Muscle of back (tissue), 3 donors: ENCODE measurements at regions not wholly inside any gene's neighbourhood (a gene's known extent, or its start where the extent isn't known, plus 50 kb on each side); places are given as distances from the start of the nearest gene placed in this dataset.
"Not testable (repeated sequence)": the region's sequence is repeated elsewhere in the genome, so short reads cannot be mapped to it uniquely, and the experiment has no call there.

Source experiments
- DNase-seq, 3 donors: peaks; one replicate each; pipeline versions ENCODE4 v3.0.0 to v3.0.0-alpha.2; 2013

DNA sequence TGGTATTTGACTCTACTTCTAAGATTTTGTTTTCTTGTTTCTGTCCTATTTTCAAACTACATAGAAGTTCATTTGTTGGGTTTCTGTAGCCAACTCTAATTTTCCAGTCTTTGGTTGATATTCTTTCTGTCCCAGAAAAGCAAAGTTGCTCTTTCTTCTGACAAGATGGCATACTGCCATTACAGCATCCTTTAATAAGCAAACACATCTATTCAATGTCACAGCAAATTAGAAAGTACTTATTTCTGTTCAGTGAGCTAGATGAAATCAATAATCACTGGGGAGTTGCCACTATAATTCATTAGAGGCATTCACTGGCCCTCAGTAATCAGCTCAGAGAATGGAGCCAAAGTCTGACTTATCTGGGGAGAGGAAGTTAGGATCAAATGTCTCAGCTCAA, 1258.0 kb upstream of the IGFBP7 start:
- DNase-seq = no peak

DNA sequence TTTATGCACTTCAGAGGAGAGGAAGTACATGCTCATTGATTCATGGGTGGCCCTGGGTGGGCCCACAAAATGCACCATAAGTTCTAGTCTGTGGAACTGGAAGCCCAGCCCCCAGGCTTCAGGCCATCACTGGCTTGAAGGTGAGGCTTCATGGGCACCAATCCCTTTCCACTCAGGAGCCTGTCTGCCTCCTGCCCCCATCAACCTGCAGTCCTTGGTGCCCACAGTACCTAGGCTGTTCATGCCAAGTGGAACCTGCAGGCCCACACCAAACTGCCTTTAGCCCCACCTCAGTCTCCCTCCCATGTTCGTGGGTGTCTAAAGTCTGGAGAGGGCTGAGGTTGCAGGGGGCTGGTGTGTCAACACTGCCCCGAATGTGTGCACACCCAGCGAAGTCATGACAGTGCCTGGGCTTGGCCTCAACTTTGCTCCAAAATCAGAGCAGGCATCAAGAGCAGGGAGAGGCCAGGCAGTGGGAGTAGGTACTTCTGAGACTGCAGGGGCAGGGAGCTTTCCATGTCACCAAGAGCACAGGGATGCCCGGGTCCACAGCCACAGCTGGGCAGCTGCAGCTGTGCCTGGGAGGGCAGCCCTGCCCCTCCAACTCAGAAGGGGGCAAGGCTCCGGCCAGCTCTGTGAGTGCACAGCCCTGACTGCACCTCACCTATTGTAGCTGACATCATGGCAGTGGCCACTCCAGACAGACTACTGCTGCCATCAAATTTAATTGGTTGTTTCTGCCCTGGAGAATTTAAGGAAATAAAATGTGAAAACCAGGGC, 1250.4 kb upstream of the IGFBP7 start:
- no peak for DNase-seq

DNA sequence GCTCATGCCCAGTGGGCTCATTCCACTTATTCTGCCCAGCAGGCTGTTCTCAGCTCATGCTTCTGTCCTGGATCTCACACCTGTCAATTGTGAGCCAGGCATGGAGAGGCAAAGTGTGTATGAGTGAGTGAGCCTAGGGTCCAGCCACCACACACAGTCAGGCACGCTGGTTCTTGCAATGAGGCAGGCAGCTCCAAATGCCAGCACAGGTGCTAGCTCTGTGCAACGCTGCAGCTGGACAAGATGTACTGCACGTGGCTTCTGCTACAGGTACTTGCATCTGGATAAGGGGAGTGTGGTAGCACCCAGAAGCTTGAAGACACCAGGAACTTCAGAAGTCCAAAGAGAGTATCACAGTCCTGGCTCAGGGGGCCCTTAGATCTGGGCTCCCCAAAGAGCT, 1249.4 kb upstream of the IGFBP7 start:
- no peak for DNase-seq

DNA sequence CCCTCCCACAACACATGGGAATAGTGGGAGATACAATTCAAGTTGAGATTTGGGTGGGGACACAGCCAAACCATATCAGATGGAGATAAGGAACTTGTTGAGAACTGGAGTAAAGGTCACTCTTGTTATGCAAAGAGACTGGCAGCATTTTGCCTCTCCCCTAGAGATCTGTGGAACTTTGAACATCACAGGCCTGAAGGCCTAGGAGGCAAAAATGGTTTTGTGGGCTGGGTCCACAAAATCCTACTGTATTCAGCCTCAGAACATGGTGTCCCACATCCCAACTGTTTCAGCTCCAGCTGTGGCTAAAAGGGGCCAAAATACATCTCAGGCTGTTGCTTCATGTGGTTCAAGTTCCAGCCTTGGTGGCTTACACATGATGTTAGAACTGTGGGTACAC, 1247.8 kb upstream of the IGFBP7 start:
- no peak for DNase-seq

DNA sequence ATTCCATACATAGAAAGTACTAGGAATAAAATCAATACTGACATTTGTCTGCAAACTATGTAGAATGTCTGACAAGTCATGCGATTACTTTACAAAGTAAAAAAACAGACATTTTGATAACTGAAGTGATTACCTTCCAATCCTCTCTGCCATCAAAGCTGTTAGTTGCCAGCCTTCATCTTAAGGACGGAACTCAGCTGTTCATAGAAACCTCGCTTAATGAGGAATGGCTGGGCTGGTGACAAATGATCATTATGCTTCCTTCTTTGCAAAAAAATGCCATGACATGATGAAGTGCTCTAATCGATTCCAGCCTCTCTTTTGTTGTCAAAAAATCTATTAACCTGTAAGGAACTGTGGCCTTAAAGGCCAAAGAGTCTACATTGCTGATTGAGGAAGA, 1214.9 kb upstream of the IGFBP7 start:
- no peak for DNase-seq

DNA sequence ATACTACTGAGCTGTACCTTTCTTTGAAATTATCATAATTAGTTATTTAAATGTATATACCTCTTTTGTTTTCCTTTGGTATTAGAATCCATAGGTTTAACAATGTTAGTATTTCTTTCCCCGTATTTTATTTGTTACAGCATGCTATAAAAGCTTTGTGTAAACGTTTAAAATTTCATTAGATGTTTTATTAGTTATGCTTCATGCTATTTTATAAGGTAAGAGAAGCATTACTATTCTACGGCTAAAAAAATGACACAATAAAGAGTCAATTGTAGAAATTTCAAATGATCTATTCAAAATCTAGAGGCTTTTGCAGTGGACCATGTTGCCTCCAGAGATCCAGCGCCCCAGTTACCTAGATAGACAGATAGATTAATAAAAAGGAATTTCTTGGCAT, 1203.3 kb upstream of the IGFBP7 start:
- no peak for DNase-seq

DNA sequence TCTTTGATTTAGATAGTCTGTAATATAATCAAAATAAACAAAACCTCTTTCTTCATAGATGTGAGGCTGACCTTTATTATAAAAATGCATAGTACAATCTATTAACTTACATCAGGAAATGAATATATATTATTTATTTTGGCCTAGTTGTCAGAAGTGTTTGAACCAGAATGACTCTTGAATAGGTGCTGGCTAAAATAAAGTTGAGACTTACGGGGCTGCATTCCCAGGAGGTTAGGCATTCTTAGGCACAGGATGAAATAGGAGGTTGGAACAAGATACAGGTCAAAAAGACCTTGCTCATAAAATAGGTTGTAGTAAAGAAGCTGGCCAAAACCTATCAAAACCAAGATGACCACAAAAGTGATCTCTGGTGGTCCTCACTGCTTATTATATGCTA, 1193.3 kb upstream of the IGFBP7 start:
- no peak for DNase-seq

DNA sequence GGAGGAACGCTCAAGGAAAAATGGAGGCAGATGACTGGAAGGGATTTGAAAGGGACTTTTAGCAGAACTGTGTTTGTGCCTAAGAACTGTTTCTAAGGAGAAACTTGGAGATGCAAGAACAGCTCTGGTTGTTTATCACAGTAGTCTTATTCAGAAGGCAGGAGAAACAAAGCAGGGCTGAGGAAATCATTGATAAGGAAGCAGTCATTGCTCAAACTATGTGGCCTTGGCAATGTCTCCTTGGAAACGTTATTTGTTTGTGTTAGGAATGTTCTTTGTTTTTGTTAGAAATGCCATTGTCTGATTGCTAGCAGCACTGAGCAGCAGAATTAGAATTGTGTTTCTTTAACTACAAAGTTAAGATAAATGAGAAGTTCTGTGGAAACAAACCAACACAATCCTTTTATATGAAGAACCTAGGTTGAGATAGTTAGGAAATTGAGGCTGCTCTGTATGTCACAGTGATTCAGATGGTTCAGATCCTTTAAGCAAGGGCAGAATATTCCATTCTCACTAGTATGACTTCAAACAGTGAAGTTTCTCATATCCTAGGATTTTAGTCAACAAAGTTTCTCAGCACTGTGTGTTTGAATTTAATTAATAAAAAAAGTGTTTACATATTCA, 1191.3 kb upstream of the IGFBP7 start:
- DNase-seq = peak in 2 of 3 donors; percentile 3 to 26

DNA sequence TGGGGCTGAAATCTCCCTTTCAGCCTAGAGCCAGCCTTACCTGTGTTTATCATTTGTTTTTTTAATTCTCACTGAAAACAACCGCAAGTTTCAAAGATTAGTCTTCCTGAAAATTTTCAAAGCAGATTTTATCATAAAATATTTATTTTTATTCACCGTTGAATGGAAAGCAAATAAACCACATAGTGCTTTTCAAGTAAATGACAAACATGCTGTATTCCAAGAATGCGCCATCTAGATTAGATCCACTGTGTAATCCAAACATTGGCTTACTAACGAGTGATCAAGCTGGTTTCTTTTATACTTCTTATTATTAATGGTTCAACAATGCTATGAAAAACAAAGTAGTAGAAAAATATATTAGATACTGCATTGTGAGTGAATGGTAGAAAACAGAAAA, 1176.2 kb upstream of the IGFBP7 start:
- no peak for DNase-seq

DNA sequence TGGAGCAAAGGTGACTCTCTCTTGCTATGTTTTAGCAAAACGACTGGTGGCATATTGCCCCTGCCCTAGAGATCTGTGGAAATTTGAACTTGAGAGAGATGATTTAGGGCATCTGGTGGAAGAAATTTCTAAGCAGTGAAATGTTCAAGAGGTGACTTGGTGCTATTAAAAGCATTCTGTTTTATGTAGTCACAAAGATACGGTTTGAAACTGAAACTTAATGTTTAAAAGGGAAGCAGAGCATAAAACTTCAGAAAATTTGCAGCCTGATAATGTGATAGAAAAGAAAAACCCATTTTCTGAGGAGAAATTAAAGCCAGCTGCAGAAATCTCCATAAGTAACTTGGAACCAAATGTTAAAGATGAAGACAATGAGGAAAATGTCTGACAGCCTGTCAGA, 1170.7 kb upstream of the IGFBP7 start:
- DNase-seq = not testable (repeated sequence)

DNA sequence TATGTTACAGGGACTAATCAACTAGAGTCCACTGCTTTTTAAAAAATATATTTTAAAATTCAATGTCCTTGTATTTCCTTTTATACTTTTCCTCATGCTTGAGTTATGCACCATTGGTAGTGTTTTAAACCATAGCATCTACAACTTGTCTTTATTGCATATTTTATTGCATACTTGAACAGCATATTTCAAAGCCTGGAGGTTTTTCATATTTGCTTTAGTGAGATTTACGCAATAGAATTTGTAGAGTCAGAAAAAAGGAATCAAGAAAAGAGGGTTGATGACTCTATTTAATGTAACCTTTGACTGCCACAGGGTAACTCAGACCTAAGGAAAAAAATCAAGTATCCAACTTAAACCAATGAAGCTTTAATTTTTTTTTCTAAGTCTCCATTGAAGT, 1165.7 kb upstream of the IGFBP7 start:
- no peak for DNase-seq

DNA sequence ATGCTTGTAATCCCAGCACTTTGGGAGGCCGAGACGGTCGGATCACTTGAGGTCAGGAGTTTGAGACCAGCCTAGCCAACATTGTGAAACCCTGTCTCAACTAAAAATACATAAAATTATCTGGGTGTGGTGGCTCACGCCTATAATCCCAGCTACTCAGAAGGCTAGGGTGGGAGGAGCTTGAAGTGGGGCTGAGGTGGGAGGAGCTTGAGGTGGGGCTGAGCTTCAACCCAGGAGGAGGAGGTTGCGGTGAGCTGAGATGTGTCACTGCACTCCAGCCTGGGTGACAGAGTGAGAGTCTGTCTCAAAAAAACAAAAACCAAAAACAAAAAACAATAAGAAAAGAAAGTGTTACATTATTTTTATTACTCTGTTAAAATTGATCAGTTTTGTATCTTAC, 1164.4 kb upstream of the IGFBP7 start:
- DNase-seq = no peak

DNA sequence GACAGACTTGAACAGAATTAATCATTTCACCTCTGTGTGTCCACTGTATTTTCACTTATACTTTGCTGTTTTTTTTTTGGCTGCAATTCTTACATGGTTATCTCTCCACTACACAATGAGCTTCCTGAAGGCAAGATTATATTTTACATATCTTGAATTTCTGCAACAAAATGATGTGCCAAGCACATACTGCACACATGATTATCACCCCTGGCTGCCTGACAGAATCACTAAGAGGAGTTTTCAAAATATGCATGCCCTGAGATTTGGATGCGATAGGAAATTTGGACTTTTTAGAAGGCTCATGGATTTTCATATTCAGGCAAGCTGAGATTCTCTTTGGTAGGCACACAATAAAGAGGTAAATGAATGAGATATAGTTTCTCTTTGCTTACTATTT, 1162.1 kb upstream of the IGFBP7 start:
- no peak for DNase-seq

DNA sequence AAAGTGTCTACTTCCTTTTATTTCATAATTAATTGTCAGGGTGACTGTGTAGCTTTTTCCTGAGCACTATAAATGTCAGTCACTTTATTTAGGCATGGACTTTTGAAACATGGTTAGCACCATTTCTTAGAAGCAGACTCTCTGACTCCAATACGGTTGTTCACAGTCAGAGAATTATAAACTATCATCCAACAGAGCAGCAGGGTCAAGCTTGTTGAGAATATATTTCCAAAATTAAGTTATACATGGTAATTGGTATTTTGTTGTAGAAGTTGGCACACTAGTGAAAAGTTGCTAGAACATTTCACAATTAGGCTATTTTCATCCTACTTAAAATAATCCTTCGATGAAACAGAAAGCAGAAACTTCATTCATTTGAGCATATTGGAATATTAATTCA, 1155.5 kb upstream of the IGFBP7 start:
- DNase-seq = no peak

DNA sequence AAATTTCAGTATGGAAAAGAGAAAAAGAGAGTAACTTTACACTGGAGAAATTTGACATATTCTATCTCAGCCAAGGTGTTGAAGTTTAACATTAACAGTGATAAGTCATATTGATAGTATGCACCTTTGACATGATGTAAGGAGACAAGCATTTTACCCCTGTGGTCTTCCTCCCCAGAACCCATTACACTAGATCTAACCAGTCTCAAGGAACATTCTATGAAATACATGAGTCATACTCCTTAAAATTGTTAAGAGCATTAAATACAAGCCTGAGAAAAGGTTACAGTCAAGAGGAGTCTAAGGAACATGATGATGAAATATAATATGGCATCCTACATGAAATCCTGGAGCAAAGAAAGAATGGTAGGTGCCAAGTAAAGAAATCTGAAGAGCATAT, 1151.3 kb upstream of the IGFBP7 start:
- DNase-seq = no peak

DNA sequence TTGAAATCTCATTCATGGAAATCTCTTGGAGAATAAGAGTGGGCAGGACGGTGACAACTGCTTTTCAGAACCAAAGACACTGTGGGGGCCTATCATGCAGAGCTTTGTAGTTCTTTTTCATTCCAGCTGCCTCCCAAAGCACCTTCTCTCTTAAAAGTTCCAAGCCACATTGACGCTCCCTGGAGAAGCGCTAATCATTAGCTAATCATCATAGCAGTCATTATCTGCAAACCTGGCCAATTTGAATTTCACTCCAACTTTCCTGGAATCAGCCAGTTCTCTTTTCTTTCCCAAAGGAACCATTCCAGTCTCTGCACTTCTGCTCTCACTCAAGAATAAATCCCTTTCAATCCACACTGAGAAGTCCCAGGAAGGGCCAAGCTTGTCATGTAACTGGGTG, 1144.1 kb upstream of the IGFBP7 start:
- DNase-seq = peak; percentile 10 to 61 (median 34)

DNA sequence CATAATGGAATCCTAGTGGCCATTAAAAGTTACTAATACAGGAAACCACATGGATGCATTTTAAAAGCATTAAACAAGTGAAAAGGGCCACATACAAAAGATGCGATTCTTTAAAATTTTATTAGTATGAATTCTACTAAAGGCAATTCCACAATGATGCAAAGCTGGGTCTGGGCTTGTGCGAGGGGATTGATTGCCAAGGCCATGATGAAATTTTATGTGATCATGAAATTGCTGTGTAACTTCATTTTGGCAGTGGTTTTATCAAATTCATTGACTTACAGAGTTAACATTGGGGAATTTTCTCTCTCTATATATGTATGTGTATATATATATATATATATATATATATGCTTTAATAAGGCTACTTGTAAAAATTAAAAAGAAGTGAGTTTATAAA, 1142.5 kb upstream of the IGFBP7 start:
- peak; percentile 7 to 37 (median 14) for DNase-seq

DNA sequence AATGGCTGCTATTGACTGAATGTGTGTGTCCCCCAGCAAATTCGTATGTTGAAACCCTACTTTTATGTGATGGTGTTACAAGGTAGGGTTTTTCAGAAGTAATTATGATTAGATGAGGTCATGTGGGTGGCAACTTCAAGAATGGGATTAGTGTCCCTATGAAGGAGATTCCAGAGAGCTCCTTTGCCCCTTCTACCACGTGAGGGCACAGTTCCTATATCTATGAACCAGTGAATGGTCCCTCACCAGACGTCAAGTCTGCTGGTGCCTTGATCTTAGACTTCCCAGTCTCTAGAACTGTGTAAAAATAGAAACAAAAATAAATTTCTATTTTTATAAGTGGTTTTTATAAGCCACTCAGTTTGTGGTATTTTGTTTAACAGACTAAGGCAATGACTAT, 1137.6 kb upstream of the IGFBP7 start:
- no peak for DNase-seq

DNA sequence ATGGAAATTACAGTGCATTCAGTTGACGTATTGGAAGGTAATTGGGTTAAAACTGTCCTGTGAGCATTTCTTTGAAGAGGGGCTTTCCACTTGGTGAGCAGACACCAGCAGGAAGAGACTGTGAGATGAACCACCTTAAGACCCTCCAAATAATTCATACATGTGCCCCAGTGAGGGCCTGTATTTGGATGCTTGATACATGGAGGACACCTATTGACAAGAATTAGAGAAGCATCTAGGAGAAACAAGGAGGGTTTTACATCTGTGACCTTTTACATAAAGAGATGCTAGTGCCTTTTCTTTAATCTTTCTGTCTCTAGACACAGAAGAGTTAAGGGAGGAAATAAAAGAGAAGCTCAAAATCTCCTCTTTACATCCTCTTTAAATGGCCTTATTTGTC, 1115.3 kb upstream of the IGFBP7 start:
- no peak for DNase-seq

DNA sequence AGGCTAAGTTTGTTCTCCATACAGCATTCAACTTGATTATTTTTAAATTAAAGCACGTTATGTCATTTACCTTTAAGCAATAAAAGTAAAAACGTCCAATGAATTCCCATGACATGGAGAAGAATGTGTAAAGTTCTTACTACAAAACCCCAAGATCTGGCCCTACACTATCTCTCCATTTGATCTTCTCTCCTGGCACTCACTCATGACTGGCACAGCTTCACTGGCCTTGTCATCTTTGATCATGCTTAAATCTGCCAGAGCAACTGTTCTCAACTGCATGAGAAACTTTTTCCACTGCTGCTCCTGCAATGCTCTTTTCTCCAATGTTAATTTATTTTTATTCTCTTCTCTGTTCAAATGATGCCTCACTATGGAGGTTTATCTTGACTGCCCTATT, 1109.0 kb upstream of the IGFBP7 start:
- peak in 1 of 3 donors; percentile 3 for DNase-seq

DNA sequence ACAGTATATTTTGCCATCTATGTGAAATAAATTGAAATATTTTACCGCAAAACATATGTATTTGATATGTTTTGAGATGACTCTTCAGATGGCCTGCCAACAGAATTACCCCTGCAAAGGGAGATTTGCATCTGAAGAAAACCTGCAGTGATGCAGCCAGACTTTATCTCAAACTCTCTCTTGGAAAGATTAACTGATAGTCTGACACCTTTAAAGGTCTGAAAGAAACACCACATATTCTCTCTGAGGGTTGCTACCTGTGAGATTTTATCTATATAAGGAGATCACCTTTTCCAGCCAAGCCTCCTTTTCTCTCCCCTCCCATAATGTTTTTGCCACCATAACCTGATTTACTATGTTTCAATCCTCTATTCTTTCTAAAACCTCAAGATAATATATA, 1106.3 kb upstream of the IGFBP7 start:
- DNase-seq = no peak

DNA sequence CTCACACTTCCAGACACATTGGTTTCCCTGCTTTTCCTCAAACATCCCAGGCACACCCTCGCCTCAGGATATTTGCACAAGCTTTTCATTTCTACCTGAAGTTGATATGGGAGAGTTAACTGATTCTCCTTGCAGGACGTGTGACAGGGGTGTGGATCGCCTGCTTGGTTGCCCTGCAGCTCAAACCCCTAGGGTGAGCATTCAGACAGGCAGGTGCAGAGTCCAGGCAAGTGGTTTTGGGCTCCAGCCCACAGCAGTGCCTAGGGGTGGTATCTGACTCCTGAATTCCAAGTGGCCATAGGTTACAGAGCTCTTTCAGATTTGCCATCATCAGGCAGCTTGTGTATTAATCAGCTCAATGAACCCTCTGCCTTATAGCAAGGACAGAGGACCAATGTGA, 1104.2 kb upstream of the IGFBP7 start:
- no peak for DNase-seq

DNA sequence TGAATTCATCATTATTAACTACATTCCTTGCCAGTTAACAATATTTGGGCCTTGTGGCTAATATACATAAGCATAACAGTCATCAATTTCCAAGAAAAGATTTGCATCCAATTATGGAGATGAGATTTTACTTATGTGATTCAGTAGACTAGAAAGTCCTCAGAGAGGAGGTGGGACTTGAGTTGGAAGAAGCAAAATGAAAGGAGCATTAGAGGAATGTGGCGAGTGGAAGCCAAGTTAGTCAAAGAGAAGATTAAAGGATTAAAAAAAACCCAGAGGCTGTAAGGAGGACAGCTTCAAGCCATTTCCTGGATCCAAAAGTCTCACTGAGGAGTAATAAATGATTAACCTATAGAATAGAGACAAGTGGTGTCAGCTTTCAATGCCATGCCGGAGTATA, 1099.4 kb upstream of the IGFBP7 start:
- DNase-seq = no peak

DNA sequence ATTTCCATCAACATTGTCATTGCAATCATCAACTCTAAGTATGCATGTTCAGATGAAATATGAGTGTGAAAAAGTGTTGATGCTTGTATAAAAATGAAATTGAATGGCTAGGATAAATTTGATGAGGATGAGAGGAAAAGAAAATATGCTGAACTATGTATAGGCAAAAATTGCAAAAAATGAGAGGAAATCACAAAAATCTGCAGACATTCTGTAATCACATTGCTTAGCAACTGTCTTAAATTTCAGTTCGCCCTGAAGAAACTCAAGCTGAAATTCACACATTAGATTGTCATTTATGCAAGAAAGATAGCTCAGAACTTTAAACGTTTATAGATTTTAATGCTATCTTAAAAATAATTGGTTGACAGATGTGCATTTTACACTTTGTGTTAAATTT, 1098.8 kb upstream of the IGFBP7 start:
- DNase-seq = no peak
